ENCODE measurements at regions not wholly inside any gene's neighbourhood (a gene's known extent, or its start where the extent isn't known, plus 50 kb on each side); places are given as distances from the start of the nearest gene placed in this dataset.

DNA sequence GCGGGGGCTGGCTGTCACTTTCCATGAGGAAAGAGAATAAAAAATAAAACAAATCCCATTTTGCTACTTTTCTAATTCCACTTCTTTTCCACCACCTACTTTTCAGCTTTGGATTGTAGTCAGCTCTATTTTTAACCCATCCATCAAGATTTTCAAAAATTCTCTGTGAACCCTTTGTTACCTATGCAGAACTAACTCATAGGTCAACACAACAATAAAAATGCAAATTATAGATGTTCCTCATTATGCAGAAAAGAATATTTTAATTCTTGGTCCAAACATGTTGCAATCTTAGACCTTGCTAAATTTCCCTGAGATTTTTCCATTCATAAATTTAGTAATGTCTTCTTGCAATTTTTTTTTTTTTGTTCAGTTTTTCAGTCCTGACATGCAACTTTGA, 454.5 kb downstream of the ADAMTS20 start:
- DNase-seq (ENCODE audit: low spot score), result no peak

DNA sequence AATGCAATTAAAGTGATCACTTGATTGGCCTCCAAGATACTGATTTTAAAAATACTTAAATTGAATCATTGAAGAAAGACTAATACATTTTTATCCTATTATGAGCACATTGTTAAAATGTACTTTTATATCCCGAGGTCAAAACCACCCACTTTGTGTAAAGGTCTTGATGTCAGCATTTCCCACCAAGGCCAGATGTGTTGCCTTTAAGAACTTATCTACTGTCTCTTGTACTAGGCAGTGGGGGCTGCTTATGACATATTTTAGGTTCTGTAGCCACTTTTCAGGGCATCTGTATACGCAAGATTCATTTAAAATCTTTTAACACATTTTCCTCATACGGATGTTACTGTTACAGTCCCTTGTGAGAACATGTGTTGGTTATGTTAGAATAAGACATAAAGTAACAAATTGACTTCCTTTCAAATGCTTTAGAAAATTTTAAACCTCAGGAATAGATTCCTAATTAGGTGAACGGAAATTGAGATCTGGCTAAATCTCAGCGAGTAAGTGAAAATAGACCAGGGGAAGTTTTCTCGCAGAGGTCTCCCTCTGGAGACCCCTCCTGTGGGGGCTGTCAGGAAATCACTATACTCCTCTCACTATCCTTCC, 456.2 kb downstream of the ADAMTS20 start:
- DNase-seq (ENCODE audit: low spot score), result no peak

DNA sequence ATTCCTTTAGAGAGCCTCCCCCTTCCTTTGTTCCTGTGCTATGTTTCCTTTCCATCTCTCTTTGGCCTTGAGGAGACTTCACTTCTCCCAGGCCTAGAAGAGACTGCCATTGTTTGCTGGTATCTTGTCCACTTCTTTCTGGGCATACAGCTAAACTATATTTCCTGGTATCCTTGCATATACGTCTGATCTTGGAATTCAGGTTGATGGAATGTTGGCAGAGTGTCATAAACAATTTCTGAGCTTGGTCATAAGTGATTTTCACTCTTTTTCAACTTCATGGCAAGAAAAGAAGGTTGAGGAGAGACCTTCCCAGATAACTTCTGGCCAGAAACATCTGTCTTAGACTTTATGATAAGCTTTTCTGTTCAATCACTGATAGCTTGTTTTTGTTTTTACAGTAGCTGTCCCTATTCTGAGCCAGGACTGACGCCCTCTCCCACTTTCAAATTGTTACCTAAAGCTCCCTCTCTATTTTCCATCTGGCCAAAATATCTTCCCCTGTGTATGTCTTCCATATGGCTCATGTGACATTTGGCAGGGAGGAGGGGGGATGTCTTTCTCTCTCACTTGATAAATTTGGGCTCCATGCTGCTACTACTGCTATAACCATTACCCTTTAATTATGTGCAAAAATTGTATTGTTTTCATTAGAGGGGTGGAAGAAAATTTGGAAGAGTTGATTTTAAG, 457.0 kb downstream of the ADAMTS20 start:
- DNase-seq (ENCODE audit: low spot score), result no peak

- no peak for DNase-seq (ENCODE audit: low spot score)
Measured at GRCh38 chr12:43090981-43091380, 461.0 kb downstream of the ADAMTS20 start.

DNA sequence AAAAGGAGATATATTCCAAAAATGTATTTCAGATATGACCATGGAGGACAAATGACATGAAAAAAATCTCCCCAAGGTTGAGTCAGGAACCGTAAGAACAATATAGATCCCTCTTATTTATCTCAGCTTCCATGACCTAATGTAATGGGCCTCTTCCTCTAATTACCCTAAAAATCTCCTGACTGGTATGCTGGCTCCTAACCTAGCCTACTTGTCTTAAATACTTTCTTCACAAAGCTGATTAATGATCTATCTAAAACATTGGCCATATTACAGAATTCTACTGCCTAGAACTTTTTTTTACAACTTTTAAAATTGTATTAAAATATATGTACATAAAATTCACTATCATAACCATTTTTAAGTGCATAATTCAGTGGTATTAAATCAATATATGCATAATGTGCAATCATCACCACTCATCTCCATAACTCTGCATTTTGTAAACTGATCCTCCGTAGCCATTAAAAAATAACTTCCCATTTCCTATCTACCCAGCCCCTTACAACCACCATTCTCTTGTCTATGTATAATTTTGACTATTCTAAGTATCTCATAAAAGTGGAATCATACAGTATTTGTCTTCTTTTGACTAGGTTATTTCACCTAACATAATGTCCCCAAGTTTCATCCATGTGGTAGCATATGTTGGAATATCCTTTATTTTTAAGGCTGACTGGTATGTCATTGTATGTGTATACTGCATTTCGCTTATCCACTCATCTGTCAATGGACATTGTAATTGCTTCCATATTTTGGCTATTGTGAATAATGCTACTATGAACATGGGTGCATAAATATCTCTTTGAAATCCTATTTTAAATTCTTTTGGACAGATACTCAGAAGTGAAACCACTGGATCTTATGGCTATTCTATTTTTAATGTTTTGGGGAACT, 464.6 kb downstream of the ADAMTS20 start:
- DNase-seq (ENCODE audit: low spot score), result no peak

DNA sequence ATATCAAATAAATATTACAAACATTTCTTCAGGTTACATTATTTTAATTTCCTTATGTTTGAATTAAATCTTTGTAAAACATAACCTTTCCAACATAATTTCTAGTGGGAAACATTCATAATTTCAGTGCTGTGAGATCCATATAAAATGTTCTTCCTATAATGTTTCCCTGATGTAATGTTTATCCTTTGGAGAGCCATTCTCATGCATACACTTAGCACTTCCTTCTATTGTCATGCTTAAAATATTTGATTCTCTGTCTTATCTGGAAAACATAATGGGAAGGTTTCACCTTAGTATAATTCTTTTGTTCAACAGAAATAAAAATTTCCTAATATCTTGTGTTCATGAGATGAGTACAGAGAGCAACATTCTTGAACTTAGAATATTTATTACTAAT, 472.5 kb downstream of the ADAMTS20 start:
- no peak for DNase-seq (ENCODE audit: low spot score)

- no peak for DNase-seq (ENCODE audit: low spot score)
Measured at GRCh38 chr12:43078976-43079375, 473.0 kb downstream of the ADAMTS20 start.

DNA sequence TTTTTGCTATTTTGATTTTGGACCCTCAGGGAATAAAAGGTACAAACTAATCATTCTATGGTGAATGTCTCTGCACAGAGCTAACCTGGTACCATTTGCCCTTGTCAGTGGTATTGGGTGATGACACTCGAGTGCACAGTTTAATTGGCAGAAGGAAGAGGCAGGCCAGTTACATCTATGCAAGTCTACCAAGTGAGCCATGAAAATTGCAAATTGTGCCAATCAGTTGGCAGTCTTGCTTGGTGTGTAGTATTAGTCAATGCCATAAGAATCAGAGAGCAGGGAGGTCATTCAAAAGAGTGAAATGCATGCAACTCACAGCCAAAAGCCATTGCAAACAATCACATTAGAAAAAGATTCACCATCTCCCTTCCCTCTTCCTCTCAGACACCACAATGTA, 479.6 kb downstream of the ADAMTS20 start:
- DNase-seq (ENCODE audit: low spot score), result no peak

DNA sequence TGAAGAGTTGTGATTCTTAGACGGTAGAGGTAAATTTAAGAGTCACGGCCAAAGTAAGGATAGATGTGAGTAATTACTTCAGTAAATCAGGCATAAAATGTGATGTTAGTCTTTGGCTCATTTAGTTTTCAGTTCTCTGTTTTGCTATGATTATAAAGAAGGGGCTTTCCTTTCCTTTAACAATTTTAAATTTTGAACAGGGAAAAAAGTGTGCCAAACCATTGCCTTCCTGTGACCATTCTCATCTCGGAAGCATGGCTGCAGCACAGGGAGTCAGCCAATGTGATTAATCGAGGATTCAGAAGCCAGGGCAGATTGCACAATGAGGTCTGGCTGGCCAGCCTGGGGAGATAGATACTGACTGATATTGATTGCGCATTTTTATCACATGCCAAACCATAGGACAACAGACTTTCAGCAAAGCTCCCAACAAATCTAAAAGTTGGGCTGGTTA, 480.2 kb upstream of the PRICKLE1 start:
- DNase-seq (ENCODE audit: low spot score), result no peak

DNA sequence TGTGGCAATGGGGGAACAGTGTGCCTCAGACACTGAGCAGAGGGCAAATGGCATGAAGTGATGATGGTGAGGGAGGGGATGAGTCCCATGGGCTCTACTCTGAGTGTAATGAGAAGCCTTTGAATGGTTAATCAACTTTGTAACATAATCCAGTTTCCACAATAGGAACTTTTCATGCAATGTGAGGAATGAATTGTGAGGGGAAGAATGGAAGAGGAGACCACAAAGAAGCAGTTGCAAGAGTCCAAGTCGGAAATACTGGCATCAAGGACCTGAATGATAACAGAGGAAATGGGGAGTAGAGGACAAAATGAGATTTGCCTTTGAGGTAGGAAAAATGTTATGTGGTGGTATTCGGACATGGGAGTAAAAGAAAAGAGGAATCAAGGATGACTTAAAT, 476.9 kb upstream of the PRICKLE1 start:
- DNase-seq (ENCODE audit: low spot score), result no peak

DNA sequence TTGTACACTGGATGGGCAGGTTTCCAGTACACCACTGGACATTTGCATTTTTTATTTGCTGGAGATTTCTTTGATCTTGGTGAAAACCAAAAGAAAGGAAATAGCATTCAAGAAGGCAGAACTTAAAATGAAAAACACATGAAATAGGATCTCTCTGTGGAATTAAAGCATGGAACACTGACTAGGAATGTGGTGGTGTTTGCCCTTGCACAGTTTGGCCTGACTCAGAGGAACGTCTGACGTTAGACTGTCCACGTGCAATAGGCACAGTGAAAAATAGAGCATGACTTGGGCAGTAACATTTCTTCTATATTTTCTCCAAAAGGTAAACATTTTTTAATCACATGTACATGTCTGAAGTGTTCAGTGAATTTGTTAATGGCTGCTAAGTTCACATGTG, 474.1 kb upstream of the PRICKLE1 start:
- DNase-seq (ENCODE audit: low spot score), result no peak

GRCh38 chr12:43062201-43062895, 472.8 kb upstream of the PRICKLE1 start:
- DNase-seq (ENCODE audit: low spot score), result no peak

DNA sequence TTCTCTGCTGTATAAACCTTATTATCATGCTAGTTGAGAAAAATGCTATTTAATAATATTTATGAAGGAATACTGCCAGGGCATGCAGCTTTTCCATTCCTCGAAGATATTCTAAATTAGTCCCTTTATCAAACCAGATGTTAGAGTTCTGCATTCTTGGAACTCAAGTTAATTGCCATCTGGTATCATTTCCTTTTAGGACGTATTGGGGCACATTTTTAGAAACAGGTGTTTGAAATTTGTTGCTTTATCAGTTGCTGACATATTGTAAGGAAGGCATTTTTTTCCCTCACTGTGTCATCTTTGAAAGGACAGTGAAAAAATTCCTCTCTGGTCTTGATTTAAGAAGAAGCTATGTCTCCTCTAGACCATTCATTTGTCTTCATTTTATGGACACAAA, 471.2 kb upstream of the PRICKLE1 start:
- DNase-seq (ENCODE audit: low spot score), result no peak

DNA sequence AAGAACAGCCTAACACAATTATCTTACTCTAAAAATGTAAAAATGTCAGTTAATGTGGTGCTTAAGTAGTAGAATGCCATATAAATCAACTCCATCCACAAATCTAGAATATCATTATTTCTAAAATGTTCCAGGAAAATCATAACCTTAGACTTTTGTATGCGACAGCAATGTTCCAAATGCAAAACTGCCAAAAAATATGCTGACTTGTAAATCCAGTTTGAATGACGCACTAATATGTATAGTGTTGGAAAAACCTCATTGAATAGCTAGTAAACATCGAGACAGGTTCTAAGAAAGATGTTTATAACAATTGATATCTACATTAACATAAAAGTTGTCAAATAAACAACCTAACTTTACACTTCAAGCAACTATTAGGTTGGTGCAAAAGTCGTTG, 469.1 kb upstream of the PRICKLE1 start:
- no peak for DNase-seq (ENCODE audit: low spot score)

- no peak for DNase-seq (ENCODE audit: low spot score)
Measured at GRCh38 chr12:43057566-43057965, 468.0 kb upstream of the PRICKLE1 start.

GRCh38 chr12:43054085-43054484, 464.5 kb upstream of the PRICKLE1 start:
- no peak for DNase-seq (ENCODE audit: low spot score)

DNA sequence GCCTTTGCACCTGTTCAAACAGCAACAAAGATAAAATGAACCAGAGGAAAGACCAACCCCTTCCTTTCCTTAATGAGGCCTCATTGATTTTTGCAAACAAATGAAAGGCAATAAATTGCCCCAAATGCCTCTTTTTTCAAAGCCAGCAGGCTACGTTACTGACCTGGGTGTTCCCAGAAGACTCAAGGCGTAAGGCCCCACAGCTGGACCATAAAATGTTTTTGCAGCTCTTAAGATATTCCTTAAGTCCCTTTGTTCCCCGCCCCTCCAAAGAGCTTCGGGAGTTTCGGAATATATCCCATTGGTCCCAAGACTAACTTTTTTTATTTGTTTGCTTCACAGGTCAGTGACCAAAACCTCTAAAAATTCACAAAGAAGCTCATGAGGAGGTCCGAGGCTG, 462.9 kb upstream of the PRICKLE1 start:
- DNase-seq (ENCODE audit: low spot score), result no peak

GRCh38 chr12:43044241-43044640, 454.7 kb upstream of the PRICKLE1 start:
- no peak for DNase-seq (ENCODE audit: low spot score)

DNA sequence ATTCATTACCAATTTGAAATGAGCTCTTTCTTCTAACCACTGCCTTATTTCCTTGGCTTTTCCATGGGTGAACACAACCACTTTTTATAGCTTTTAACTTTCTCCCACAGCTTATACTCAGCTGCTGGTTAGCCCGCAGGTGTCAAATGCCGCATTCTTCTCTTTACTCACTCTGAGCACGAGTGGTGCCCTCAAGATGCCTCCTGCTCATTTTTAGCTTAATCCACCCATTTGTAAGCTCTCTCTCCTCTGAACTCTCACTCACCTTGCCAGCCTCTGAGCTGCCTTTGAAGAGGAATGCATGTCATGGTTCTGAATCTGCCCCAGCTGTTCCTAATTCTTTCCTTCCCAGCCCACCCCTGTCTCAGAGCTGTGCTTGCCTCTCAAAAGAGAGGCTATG, 449.4 kb upstream of the PRICKLE1 start:
- no peak for DNase-seq (ENCODE audit: low spot score)

DNA sequence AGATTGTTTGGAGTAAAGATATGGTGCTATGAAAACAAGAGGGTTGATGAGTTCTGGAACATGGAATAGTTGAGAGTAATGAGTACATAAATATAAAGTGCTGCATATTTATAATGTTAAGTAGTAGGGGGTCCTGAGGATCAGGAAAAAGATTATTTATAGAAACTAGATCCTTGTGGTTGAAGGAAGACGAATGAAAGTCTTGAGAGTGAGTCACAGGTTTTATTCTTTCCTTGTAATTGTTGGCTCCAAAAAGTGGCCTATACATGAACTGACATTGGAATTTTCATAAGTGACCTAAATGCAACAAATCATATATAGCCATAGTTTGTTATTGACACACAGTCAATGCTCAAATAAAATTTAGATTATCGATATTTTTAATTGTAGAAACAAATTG, 440.4 kb upstream of the PRICKLE1 start:
- no peak for DNase-seq (ENCODE audit: low spot score)

DNA sequence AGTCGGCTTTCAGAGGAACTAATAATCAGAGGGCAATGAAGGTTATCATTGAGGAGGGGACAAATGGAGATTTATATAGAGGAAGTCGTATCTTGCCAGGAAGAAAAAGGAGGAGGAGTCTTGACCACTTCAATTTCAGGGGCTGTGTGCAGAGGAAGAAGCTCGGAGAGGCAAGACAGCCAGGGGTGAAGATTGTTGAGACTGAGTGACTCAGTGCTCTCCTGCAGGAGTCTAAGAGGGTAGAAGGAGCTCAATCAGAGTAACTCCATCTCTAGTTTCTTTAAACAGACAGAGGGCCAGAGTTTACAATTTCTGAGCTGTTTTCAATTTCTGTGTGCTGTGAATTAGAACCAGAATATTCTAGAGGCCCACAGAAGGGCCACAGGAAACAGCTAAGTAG, 439.3 kb upstream of the PRICKLE1 start:
- no peak for DNase-seq (ENCODE audit: low spot score)

GRCh38 chr12:43022838-43023237, 433.3 kb upstream of the PRICKLE1 start:
- no peak for DNase-seq (ENCODE audit: low spot score)
